ENCODE measurements at regions not wholly inside any gene's neighbourhood (a gene's known extent, or its start where the extent isn't known, plus 50 kb on each side); places are given as distances from the start of the nearest gene placed in this dataset.

DNA sequence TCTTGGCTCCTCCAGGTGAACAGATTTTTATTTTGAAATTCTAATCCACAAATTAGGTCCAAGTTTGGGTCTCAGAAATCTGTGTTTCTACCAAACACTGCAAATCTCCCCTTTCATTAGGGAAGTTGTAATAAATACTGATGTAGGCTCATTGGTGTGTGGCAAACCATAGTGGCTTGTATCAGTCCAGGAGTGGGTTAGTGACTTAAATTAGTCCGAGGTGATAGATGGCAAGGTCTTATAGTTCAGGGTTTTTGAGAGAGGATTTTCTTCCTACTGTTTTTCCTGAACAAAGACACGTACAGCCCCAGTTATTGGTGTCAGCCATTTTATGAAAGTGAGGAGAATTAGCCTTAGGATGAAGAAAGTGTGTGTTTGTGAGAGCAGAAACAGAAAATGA lies 74.6 kb downstream of the RPRM start:
- TF ChIP-seq, protein P1, sequence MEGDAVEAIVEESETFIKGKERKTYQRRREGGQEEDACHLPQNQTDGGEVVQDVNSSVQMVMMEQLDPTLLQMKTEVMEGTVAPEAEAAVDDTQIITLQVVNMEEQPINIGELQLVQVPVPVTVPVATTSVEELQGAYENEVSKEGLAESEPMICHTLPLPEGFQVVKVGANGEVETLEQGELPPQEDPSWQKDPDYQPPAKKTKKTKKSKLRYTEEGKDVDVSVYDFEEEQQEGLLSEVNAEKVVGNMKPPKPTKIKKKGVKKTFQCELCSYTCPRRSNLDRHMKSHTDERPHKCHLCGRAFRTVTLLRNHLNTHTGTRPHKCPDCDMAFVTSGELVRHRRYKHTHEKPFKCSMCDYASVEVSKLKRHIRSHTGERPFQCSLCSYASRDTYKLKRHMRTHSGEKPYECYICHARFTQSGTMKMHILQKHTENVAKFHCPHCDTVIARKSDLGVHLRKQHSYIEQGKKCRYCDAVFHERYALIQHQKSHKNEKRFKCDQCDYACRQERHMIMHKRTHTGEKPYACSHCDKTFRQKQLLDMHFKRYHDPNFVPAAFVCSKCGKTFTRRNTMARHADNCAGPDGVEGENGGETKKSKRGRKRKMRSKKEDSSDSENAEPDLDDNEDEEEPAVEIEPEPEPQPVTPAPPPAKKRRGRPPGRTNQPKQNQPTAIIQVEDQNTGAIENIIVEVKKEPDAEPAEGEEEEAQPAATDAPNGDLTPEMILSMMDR (IDR thresholded peaks at IDR 0.05), result no peak
- TF ChIP-seq POLR2A (IDR thresholded peaks at IDR 0.05; ENCODE audit: low read depth) (no peak), POLR2AphosphoS5 (IDR thresholded peaks at IDR 0.05) (no peak), EP300 (IDR thresholded peaks at IDR 0.05) (no peak)
